ENCODE measurements at regions not wholly inside any gene's neighbourhood (a gene's known extent, or its start where the extent isn't known, plus 50 kb on each side); places are given as distances from the start of the nearest gene placed in this dataset.

DNA sequence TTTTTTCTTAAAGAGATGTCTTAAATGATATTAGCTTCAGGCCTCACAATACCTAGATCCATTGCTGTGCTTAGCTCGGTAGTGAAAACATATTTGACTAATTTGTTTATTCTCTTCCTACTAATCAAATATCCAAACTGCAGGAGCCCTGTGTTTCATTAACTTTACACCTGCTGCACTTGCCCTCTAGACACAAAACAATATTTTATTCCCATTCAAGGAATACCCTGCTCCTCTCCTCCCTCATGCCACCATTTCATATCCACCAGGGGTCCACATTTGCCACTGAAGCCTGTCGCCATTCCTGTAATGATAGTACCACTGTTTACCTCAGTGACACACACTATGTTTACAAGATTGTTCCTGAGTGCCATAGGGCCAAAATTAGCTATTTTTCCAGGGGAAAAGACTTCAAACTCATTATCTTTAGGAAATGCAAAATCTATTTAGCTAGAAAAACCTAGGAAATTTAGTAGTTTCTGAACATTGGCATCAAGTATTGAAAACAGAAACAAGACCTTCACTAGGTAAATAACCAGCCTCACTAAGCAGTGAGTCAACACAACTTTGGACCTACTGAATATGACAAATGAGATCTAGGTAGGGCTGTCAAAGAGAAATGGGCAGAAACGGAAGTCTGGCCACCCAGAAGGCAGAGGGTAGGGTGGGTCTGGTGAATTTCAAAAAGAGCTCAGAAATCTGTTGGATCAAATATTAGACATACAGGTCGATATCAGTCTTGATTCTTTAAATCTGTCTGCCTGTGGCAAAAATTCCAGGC is 134.6 kb upstream of the KCNK1 start:
- Histone ChIP-seq H3K9ac (ENCODE audit: low read depth, low read length) (no peak overlapping the region), H3K36me3 (ENCODE audit: insufficient read depth, low read length) (no peaks in the 10 kb centered on the region), H3K27ac (ENCODE audit: low read length) (no peak overlapping the region), H3K4me2 (ENCODE audit: insufficient read depth, low read length) (no peak overlapping the region), H3K4me3 (ENCODE audit: low read depth in 1 of 2, low read length in 2 of 2) (no peak overlapping the region), H3K9me3 (ENCODE audit: insufficient read depth, low read length, severe bottlenecking) (no peaks in the 10 kb centered on the region), H4K20me1 (ENCODE audit: insufficient read depth, low read length) (no peaks in the 10 kb centered on the region), H2AFZ (ENCODE audit: low read depth, low read length) (no peak overlapping the region), H3K79me2 (ENCODE audit: insufficient read depth, low read length) (no peaks in the 10 kb centered on the region), H3K27me3 (ENCODE audit: insufficient read depth, low read length, poor library complexity) (peaks cover 8% of the 10 kb centered on the region), H3K4me1 (ENCODE audit: insufficient read depth, low read length) (no peaks in the 10 kb centered on the region)
- no peak for DNase-seq
- no peak for ATAC-seq (ENCODE audit: insufficient read depth, low read depth)
- no peak for TF ChIP-seq EZH2 (IDR thresholded peaks at IDR 0.05; ENCODE audit: borderline replicate concordance, low read depth, low read length, severe bottlenecking)
- TF ChIP-seq, protein P1, sequence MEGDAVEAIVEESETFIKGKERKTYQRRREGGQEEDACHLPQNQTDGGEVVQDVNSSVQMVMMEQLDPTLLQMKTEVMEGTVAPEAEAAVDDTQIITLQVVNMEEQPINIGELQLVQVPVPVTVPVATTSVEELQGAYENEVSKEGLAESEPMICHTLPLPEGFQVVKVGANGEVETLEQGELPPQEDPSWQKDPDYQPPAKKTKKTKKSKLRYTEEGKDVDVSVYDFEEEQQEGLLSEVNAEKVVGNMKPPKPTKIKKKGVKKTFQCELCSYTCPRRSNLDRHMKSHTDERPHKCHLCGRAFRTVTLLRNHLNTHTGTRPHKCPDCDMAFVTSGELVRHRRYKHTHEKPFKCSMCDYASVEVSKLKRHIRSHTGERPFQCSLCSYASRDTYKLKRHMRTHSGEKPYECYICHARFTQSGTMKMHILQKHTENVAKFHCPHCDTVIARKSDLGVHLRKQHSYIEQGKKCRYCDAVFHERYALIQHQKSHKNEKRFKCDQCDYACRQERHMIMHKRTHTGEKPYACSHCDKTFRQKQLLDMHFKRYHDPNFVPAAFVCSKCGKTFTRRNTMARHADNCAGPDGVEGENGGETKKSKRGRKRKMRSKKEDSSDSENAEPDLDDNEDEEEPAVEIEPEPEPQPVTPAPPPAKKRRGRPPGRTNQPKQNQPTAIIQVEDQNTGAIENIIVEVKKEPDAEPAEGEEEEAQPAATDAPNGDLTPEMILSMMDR (IDR thresholded peaks at IDR 0.05; ENCODE audit: borderline replicate concordance, extremely low read depth, low read length, poor library complexity, severe bottlenecking): no peak

DNA sequence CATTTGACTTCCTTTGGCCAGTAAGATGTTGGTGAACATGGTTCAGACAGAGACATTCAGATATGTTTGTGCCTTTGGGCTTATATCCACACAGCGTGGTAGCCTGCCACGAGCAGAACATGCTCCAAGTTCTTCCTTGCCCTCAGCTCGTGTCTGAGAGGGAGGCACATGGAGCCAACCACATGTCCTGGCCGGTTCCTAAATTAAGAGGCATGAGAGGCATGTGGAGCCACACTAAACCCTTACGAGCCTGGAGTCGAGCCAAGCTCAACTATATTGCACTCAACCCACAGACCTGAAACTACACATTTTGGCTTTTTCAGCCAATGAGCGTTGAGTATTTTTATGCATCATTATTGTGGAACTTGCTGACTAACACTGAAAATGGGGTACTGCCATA is 133.7 kb upstream of the KCNK1 start:
- Histone ChIP-seq H3K27me3 (ENCODE audit: insufficient read depth, low read length, poor library complexity) (peaks cover 8% of the 10 kb centered on the region), H3K4me2 (ENCODE audit: insufficient read depth, low read length) (no peak overlapping the region), H3K27ac (ENCODE audit: low read length) (no peak overlapping the region), H2AFZ (ENCODE audit: low read depth, low read length) (no peak overlapping the region), H3K4me3 (ENCODE audit: low read depth in 1 of 2, low read length in 2 of 2) (no peak overlapping the region), H3K4me1 (ENCODE audit: insufficient read depth, low read length) (no peaks in the 10 kb centered on the region), H3K36me3 (ENCODE audit: insufficient read depth, low read length) (no peaks in the 10 kb centered on the region), H3K9me3 (ENCODE audit: insufficient read depth, low read length, severe bottlenecking) (no peaks in the 10 kb centered on the region), H3K9ac (ENCODE audit: low read depth, low read length) (no peak overlapping the region), H4K20me1 (ENCODE audit: insufficient read depth, low read length) (no peaks in the 10 kb centered on the region), H3K79me2 (ENCODE audit: insufficient read depth, low read length) (no peaks in the 10 kb centered on the region)
- no peak for DNase-seq
- no peak for TF ChIP-seq EZH2 (IDR thresholded peaks at IDR 0.05; ENCODE audit: borderline replicate concordance, low read depth, low read length, severe bottlenecking)
- TF ChIP-seq, protein P1 (IDR thresholded peaks at IDR 0.05; ENCODE audit: borderline replicate concordance, extremely low read depth, low read length, poor library complexity, severe bottlenecking): no peak
- ATAC-seq (ENCODE audit: insufficient read depth, low read depth): no peak

DNA sequence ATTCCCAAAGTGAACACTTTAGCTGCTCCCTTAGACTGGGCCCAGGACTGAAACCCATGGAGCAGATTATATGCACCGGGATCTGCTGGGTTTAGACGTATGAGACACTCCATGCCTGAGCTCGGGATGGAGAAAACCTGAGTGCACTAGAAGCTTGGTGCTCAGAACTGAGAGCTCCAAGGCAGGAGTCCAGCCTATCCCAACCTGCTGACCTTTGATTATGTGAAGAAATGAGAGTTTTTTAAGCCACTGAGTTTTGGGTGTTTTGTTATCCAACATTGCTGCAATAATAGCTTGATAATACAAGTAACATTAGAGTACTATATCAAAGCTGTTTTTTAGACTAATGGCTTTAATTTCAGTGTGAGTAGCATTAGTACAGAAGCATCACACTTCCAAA is 131.5 kb upstream of the KCNK1 start:
- H3K27ac ChIP-seq (ENCODE audit: low read length): no peak overlapping the region
- no peaks in the 10 kb centered on the region for H3K79me2 ChIP-seq (ENCODE audit: insufficient read depth, low read length)
- H3K4me2 ChIP-seq (ENCODE audit: insufficient read depth, low read length): no peak overlapping the region
- H3K27me3 ChIP-seq (ENCODE audit: insufficient read depth, low read length, poor library complexity): peaks cover 8% of the 10 kb centered on the region
- H3K9ac ChIP-seq (ENCODE audit: low read depth, low read length): no peak overlapping the region
- TF ChIP-seq, protein P1 (IDR thresholded peaks at IDR 0.05; ENCODE audit: borderline replicate concordance, extremely low read depth, low read length, poor library complexity, severe bottlenecking): no peak
- TF ChIP-seq EZH2 (IDR thresholded peaks at IDR 0.05; ENCODE audit: borderline replicate concordance, low read depth, low read length, severe bottlenecking): no peak
- no peak overlapping the region for H2AFZ ChIP-seq (ENCODE audit: low read depth, low read length)
- H3K4me3 ChIP-seq (ENCODE audit: low read depth in 1 of 2, low read length in 2 of 2): no peak overlapping the region
- no peaks in the 10 kb centered on the region for H3K4me1 ChIP-seq (ENCODE audit: insufficient read depth, low read length)
- H3K9me3 ChIP-seq (ENCODE audit: insufficient read depth, low read length, severe bottlenecking): no peaks in the 10 kb centered on the region
- no peaks in the 10 kb centered on the region for H4K20me1 ChIP-seq (ENCODE audit: insufficient read depth, low read length)
- no peak for DNase-seq
- no peak for ATAC-seq (ENCODE audit: insufficient read depth, low read depth)
- no peaks in the 10 kb centered on the region for H3K36me3 ChIP-seq (ENCODE audit: insufficient read depth, low read length)
